ENCODE measurements at regions not wholly inside any gene's neighbourhood (a gene's known extent, or its start where the extent isn't known, plus 50 kb on each side); places are given as distances from the start of the nearest gene placed in this dataset.
A peak's percentile ranks its signal among the peaks of the same experiment; 100 is the strongest.
"Not testable (repeated sequence)": the region's sequence is repeated elsewhere in the genome, so short reads cannot be mapped to it uniquely, and the experiment has no call there.

DNA sequence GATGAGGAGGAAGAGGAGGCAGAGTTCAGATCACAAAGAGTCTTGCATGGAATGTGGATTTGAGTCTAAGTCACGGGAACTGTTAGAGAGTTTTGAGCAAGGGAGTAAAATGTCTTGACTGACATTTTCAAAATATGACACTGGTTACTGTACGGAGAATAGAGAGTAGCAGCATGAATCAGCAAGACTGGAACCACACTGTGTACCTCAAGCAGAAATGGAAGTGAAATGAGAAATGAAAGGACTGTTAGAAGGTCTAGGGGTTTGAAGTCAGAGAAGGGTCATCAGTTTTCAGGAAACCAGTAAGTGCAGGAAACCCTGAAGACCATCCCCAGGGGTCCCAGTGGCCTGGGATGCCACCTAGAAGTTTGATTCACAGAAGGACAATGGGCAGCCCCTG is 236.3 kb downstream of the GALC start:
- Histone ChIP-seq H3K4me3 (no peak overlapping the region), H3K27ac (no peak overlapping the region), H3K9me3 (ENCODE audit: low read depth) (no peaks in the 10 kb centered on the region), H3K27me3 (no peaks in the 10 kb centered on the region), H3K36me3 (no peaks in the 10 kb centered on the region), H3K4me1 (ENCODE audit: low read depth) (no peaks in the 10 kb centered on the region)
- TF ChIP-seq, protein P1, sequence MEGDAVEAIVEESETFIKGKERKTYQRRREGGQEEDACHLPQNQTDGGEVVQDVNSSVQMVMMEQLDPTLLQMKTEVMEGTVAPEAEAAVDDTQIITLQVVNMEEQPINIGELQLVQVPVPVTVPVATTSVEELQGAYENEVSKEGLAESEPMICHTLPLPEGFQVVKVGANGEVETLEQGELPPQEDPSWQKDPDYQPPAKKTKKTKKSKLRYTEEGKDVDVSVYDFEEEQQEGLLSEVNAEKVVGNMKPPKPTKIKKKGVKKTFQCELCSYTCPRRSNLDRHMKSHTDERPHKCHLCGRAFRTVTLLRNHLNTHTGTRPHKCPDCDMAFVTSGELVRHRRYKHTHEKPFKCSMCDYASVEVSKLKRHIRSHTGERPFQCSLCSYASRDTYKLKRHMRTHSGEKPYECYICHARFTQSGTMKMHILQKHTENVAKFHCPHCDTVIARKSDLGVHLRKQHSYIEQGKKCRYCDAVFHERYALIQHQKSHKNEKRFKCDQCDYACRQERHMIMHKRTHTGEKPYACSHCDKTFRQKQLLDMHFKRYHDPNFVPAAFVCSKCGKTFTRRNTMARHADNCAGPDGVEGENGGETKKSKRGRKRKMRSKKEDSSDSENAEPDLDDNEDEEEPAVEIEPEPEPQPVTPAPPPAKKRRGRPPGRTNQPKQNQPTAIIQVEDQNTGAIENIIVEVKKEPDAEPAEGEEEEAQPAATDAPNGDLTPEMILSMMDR (IDR thresholded peaks at IDR 0.05; ENCODE audit: low read depth, low read length), result no peak
- no peak for DNase-seq (ENCODE audit: low read depth in 1 of 2, low spot score in 1 of 2)

DNA sequence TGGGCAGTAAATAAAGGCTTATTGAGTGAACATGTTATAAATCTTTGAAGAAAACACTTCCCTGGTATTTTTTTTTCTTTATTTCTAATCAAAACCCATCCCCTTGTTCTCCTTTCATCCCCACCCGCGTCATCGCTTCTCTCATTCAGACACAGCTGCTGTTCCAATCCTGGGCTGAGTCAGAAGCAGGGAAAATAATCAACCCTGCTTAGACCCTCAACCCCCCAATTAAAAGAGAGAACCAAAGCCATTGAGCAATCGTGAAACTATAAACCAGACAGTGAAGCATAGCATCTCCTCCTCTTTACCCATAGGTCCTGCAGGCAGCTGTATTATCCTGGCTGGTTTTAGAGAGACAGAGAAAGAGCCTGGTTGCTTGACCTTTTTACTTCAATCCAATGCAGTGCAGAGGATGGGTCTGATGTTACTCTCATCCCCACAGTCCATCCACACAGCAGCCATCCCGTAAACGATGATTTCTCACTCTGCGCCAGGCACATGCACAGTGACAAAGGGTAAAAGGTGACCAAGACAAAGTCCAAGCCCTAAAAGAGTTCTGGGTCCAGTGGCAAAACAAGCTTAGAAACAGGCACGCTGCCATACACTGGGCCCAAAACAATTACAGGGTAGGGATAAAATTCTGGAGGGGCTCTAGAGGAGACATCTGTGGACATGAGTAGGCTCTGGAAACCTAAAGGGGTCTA is 238.3 kb downstream of the GALC start:
- no peak overlapping the region for H3K27ac ChIP-seq
- TF ChIP-seq, protein P1 (IDR thresholded peaks at IDR 0.05; ENCODE audit: low read depth, low read length), result no peak
- H3K4me1 ChIP-seq (ENCODE audit: low read depth), result no peaks in the 10 kb centered on the region
- no peak overlapping the region for H3K4me3 ChIP-seq
- H3K36me3 ChIP-seq, result no peaks in the 10 kb centered on the region
- no peak for DNase-seq (ENCODE audit: low read depth in 1 of 2, low spot score in 1 of 2)
- no peaks in the 10 kb centered on the region for H3K9me3 ChIP-seq (ENCODE audit: low read depth)
- H3K27me3 ChIP-seq, result no peaks in the 10 kb centered on the region

- TF ChIP-seq, protein P1 (IDR thresholded peaks at IDR 0.05; ENCODE audit: low read depth, low read length), result no peak
- Histone ChIP-seq H3K36me3 (no peaks in the 10 kb centered on the region), H3K4me1 (ENCODE audit: low read depth) (no peaks in the 10 kb centered on the region), H3K4me3 (no peak overlapping the region), H3K9me3 (ENCODE audit: low read depth) (no peaks in the 10 kb centered on the region), H3K27me3 (no peaks in the 10 kb centered on the region), H3K27ac (no peak overlapping the region)
- no peak for DNase-seq (ENCODE audit: low read depth in 1 of 2, low spot score in 1 of 2)
Observed at GRCh38 chr14:87748558-87748957, 244.4 kb downstream of the GALC start.

- Histone ChIP-seq H3K4me3 (no peak overlapping the region), H3K27ac (no peak overlapping the region), H3K4me1 (ENCODE audit: low read depth) (no peaks in the 10 kb centered on the region), H3K36me3 (no peaks in the 10 kb centered on the region), H3K27me3 (no peaks in the 10 kb centered on the region), H3K9me3 (ENCODE audit: low read depth) (no peaks in the 10 kb centered on the region)
- DNase-seq (ENCODE audit: low read depth in 1 of 2, low spot score in 1 of 2), result peak; percentile 40 to 54
- TF ChIP-seq, protein P1 (IDR thresholded peaks at IDR 0.05; ENCODE audit: low read depth, low read length), result peak; percentile 57
Observed at GRCh38 chr14:87745507-87746118, 247.4 kb downstream of the GALC start.

- H3K4me1 ChIP-seq (ENCODE audit: low read depth); H3K27me3 ChIP-seq; DNase-seq (ENCODE audit: low read depth in 1 of 2, low spot score in 1 of 2); H3K36me3 ChIP-seq; H3K9me3 ChIP-seq (ENCODE audit: low read depth); H3K27ac ChIP-seq; H3K4me3 ChIP-seq: not testable (repeated sequence)
Observed at GRCh38 chr14:87734577-87735360, 258.2 kb downstream of the GALC start.

GRCh38 chr14:87733115-87733514 is 259.9 kb downstream of the GALC start:
- H3K27ac ChIP-seq; DNase-seq (ENCODE audit: low read depth in 1 of 2, low spot score in 1 of 2); H3K36me3 ChIP-seq; H3K27me3 ChIP-seq; H3K4me3 ChIP-seq; H3K4me1 ChIP-seq (ENCODE audit: low read depth); H3K9me3 ChIP-seq (ENCODE audit: low read depth): not testable (repeated sequence)
